ENCODE measurements at regions not wholly inside any gene's neighbourhood (a gene's known extent, or its start where the extent isn't known, plus 50 kb on each side); places are given as distances from the start of the nearest gene placed in this dataset.

GRCh38 chr3:180295811-180296210 lies 259.1 kb upstream of the PEX5L start:
- Histone ChIP-seq H3K9ac (ENCODE audit: low read length) (no peak overlapping the region), H3K23ac (ENCODE audit: low read length in 2 of 2) (no peak overlapping the region), H4K8ac (ENCODE audit: low read length) (no peak overlapping the region), H2BK5ac (ENCODE audit: low read depth, low read length, poor library complexity, severe bottlenecking) (no peak overlapping the region), H2BK120ac (ENCODE audit: low read depth, low read length) (no peak overlapping the region), H2AK5ac (ENCODE audit: low read length, severe bottlenecking) (no peak overlapping the region), H3K4me1 (ENCODE audit: control insufficient read depth, insufficient read depth, low read depth, low read length) (no peaks in the 10 kb centered on the region), H3K27me3 (ENCODE audit: control insufficient read depth in 1 of 2, insufficient read depth in 1 of 2, low read length in 2 of 2) (no peaks in the 10 kb centered on the region), H3K4ac (ENCODE audit: low read depth in 1 of 2, low read length in 2 of 2) (no peak overlapping the region), H3K79me1 (replicated peaks; ENCODE audit: low read length, poor library complexity, severe bottlenecking) (no peaks in the 10 kb centered on the region), H2BK15ac (ENCODE audit: low read depth, poor library complexity, severe bottlenecking) (no peak overlapping the region), H3K9me3 (ENCODE audit: control insufficient read depth, low read length) (no peaks in the 10 kb centered on the region), H3K14ac (ENCODE audit: low read length in 2 of 2) (no peak overlapping the region), H2AFZ (ENCODE audit: low read depth, low read length) (no peak overlapping the region), H3K27ac (ENCODE audit: low read length, poor library complexity, severe bottlenecking) (no peak overlapping the region), H3K18ac (ENCODE audit: low read depth in 1 of 2, low read length in 2 of 2) (no peak overlapping the region), H3K4me2 (ENCODE audit: low read length, poor library complexity, severe bottlenecking) (no peak overlapping the region), H2BK12ac (ENCODE audit: low read length in 2 of 2) (no peak overlapping the region), H4K91ac (ENCODE audit: low read length) (no peak overlapping the region), H3K4me3 (ENCODE audit: insufficient read depth in 1 of 2, low read depth in 1 of 2, low read length in 2 of 2) (no peak overlapping the region), H3K36me3 (ENCODE audit: control insufficient read depth in 1 of 2, insufficient read depth in 2 of 2, low read depth in 1 of 2, low read length in 2 of 2) (no peaks in the 10 kb centered on the region)
- WGBS = 30% methylated on average over 2 of the region's 2 CpGs
- DNase-seq = no peak

- Histone ChIP-seq H3K79me1 (replicated peaks; ENCODE audit: low read length, poor library complexity, severe bottlenecking) (no peaks in the 10 kb centered on the region), H4K91ac (ENCODE audit: low read length) (no peak overlapping the region), H3K14ac (ENCODE audit: low read length in 2 of 2) (no peak overlapping the region), H3K36me3 (ENCODE audit: control insufficient read depth in 1 of 2, insufficient read depth in 2 of 2, low read depth in 1 of 2, low read length in 2 of 2) (no peaks in the 10 kb centered on the region), H3K9ac (ENCODE audit: low read length) (no peak overlapping the region), H3K23ac (ENCODE audit: low read length in 2 of 2) (no peak overlapping the region), H4K8ac (ENCODE audit: low read length) (no peak overlapping the region), H2AK5ac (ENCODE audit: low read length, severe bottlenecking) (no peak overlapping the region), H3K4me3 (ENCODE audit: insufficient read depth in 1 of 2, low read depth in 1 of 2, low read length in 2 of 2) (no peak overlapping the region), H3K27ac (ENCODE audit: low read length, poor library complexity, severe bottlenecking) (no peak overlapping the region), H2BK5ac (ENCODE audit: low read depth, low read length, poor library complexity, severe bottlenecking) (no peak overlapping the region), H3K4ac (ENCODE audit: low read depth in 1 of 2, low read length in 2 of 2) (no peak overlapping the region), H3K4me2 (ENCODE audit: low read length, poor library complexity, severe bottlenecking) (no peak overlapping the region), H2BK120ac (ENCODE audit: low read depth, low read length) (no peak overlapping the region), H2AFZ (ENCODE audit: low read depth, low read length) (no peak overlapping the region), H3K27me3 (ENCODE audit: control insufficient read depth in 1 of 2, insufficient read depth in 1 of 2, low read length in 2 of 2) (no peaks in the 10 kb centered on the region), H2BK12ac (ENCODE audit: low read length in 2 of 2) (no peak overlapping the region), H3K4me1 (ENCODE audit: control insufficient read depth, insufficient read depth, low read depth, low read length) (no peaks in the 10 kb centered on the region), H2BK15ac (ENCODE audit: low read depth, poor library complexity, severe bottlenecking) (no peak overlapping the region), H3K18ac (ENCODE audit: low read depth in 1 of 2, low read length in 2 of 2) (no peak overlapping the region), H3K9me3 (ENCODE audit: control insufficient read depth, low read length) (no peaks in the 10 kb centered on the region)
- WGBS = 49% methylated on average over 2 of the region's 5 CpGs
- no peak for DNase-seq
Measured at GRCh38 chr3:180296971-180297370, 260.2 kb upstream of the PEX5L start.

- Histone ChIP-seq H3K9me3 (ENCODE audit: control insufficient read depth, low read length) (no peaks in the 10 kb centered on the region), H3K23ac (ENCODE audit: low read length in 2 of 2) (no peak overlapping the region), H3K4me2 (ENCODE audit: low read length, poor library complexity, severe bottlenecking) (no peak overlapping the region), H3K9ac (ENCODE audit: low read length) (no peak overlapping the region), H2BK12ac (ENCODE audit: low read length in 2 of 2) (no peak overlapping the region), H3K36me3 (ENCODE audit: control insufficient read depth in 1 of 2, insufficient read depth in 2 of 2, low read depth in 1 of 2, low read length in 2 of 2) (no peaks in the 10 kb centered on the region), H3K18ac (ENCODE audit: low read depth in 1 of 2, low read length in 2 of 2) (no peak overlapping the region), H3K4ac (ENCODE audit: low read depth in 1 of 2, low read length in 2 of 2) (no peak overlapping the region), H3K27ac (ENCODE audit: low read length, poor library complexity, severe bottlenecking) (no peak overlapping the region), H2BK15ac (ENCODE audit: low read depth, poor library complexity, severe bottlenecking) (no peak overlapping the region), H4K8ac (ENCODE audit: low read length) (no peak overlapping the region), H2BK5ac (ENCODE audit: low read depth, low read length, poor library complexity, severe bottlenecking) (no peak overlapping the region), H2AK5ac (ENCODE audit: low read length, severe bottlenecking) (no peak overlapping the region), H3K27me3 (ENCODE audit: control insufficient read depth in 1 of 2, insufficient read depth in 1 of 2, low read length in 2 of 2) (no peaks in the 10 kb centered on the region), H3K79me1 (replicated peaks; ENCODE audit: low read length, poor library complexity, severe bottlenecking) (no peaks in the 10 kb centered on the region), H2BK120ac (ENCODE audit: low read depth, low read length) (no peak overlapping the region), H3K4me1 (ENCODE audit: control insufficient read depth, insufficient read depth, low read depth, low read length) (no peaks in the 10 kb centered on the region), H3K4me3 (ENCODE audit: insufficient read depth in 1 of 2, low read depth in 1 of 2, low read length in 2 of 2) (no peak overlapping the region), H3K14ac (ENCODE audit: low read length in 2 of 2) (no peak overlapping the region), H2AFZ (ENCODE audit: low read depth, low read length) (no peak overlapping the region), H4K91ac (ENCODE audit: low read length) (no peak overlapping the region)
- WGBS = no CpG with 5 or more reads among the region's 1 CpG
- DNase-seq = no peak
Measured at GRCh38 chr3:180306155-180306554, 269.4 kb upstream of the PEX5L start.

- no peaks in the 10 kb centered on the region for H3K4me1 ChIP-seq (ENCODE audit: control insufficient read depth, insufficient read depth, low read depth, low read length)
- H3K18ac ChIP-seq (ENCODE audit: low read depth in 1 of 2, low read length in 2 of 2) = no peak overlapping the region
- H3K27me3 ChIP-seq (ENCODE audit: control insufficient read depth in 1 of 2, insufficient read depth in 1 of 2, low read length in 2 of 2) = no peaks in the 10 kb centered on the region
- no peak overlapping the region for H2BK120ac ChIP-seq (ENCODE audit: low read depth, low read length)
- H3K9ac ChIP-seq (ENCODE audit: low read length) = no peak overlapping the region
- no peak overlapping the region for H2BK12ac ChIP-seq (ENCODE audit: low read length in 2 of 2)
- H3K14ac ChIP-seq (ENCODE audit: low read length in 2 of 2) = no peak overlapping the region
- no peak overlapping the region for H3K23ac ChIP-seq (ENCODE audit: low read length in 2 of 2)
- H3K27ac ChIP-seq (ENCODE audit: low read length, poor library complexity, severe bottlenecking) = no peak overlapping the region
- 81% methylated on average over 6 of the region's 7 CpGs for WGBS
- no peaks in the 10 kb centered on the region for H3K36me3 ChIP-seq (ENCODE audit: control insufficient read depth in 1 of 2, insufficient read depth in 2 of 2, low read depth in 1 of 2, low read length in 2 of 2)
- no peak overlapping the region for H2BK5ac ChIP-seq (ENCODE audit: low read depth, low read length, poor library complexity, severe bottlenecking)
- H3K9me3 ChIP-seq (ENCODE audit: control insufficient read depth, low read length) = no peaks in the 10 kb centered on the region
- no peaks in the 10 kb centered on the region for H3K79me1 ChIP-seq (replicated peaks; ENCODE audit: low read length, poor library complexity, severe bottlenecking)
- no peak overlapping the region for H4K91ac ChIP-seq (ENCODE audit: low read length)
- no peak overlapping the region for H3K4ac ChIP-seq (ENCODE audit: low read depth in 1 of 2, low read length in 2 of 2)
- H3K4me2 ChIP-seq (ENCODE audit: low read length, poor library complexity, severe bottlenecking) = no peak overlapping the region
- H4K8ac ChIP-seq (ENCODE audit: low read length) = no peak overlapping the region
- no peak for DNase-seq
- H2BK15ac ChIP-seq (ENCODE audit: low read depth, poor library complexity, severe bottlenecking) = no peak overlapping the region
- H2AFZ ChIP-seq (ENCODE audit: low read depth, low read length) = no peak overlapping the region
- no peak overlapping the region for H3K4me3 ChIP-seq (ENCODE audit: insufficient read depth in 1 of 2, low read depth in 1 of 2, low read length in 2 of 2)
- no peak overlapping the region for H2AK5ac ChIP-seq (ENCODE audit: low read length, severe bottlenecking)
Measured at GRCh38 chr3:180306691-180307090, 270.0 kb upstream of the PEX5L start.
